GM13976 (cell line): ENCODE measurements at regions not wholly inside any gene's neighbourhood (a gene's known extent, or its start where the extent isn't known, plus 50 kb on each side); places are given as distances from the start of the nearest gene placed in this dataset.

ENCODE experiments used
- DNase-seq: peaks from one replicate; pipeline ENCODE4 v3.0.0; 2012; ENCODE audit warnings: low spot score
- in situ Hi-C: fragments of 300-500 bp; cut with MboI; formaldehyde crosslinking; loops from one replicate; pipeline ENCODE4 v1.12.0; 2022; ENCODE audit warnings: low sequenced_read_pairs, mixed read lengths, inconsistent platforms; ENCODE audit not compliant: unreplicated experiment
- TF ChIP-seq, protein P1 (sequence below): IDR thresholded peaks from 2 replicates; pipeline ENCODE4 v1.5.1; 2012; ENCODE audit warnings: borderline replicate concordance, mild to moderate bottlenecking; ENCODE audit not compliant: insufficient read depth; ENCODE audit errors: extremely low read depth, missing control alignments, control extremely low read depth

DNA sequence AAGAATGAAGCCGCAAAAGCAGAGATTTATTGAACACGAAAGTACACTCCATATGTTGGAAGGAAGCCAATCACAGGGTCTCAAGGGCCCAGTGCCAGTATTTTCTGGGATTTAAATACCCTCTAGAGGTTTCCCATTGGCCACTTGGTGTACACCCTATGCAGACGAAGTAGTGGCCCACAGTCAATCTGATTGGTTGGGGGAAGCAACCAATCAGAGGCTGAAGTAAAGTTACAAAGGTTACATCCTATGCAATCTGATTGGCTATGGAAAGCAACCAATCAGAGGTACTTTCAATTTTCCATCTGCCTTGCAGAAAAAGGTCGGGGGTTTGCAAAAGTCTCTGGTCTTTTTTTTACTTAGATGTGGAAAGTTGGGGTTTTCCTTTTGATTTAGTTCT lies 481.3 kb upstream of the NRP1 start:
- DNase-seq: no peak
- in situ Hi-C loops: no loop called here
- TF ChIP-seq, protein P1, sequence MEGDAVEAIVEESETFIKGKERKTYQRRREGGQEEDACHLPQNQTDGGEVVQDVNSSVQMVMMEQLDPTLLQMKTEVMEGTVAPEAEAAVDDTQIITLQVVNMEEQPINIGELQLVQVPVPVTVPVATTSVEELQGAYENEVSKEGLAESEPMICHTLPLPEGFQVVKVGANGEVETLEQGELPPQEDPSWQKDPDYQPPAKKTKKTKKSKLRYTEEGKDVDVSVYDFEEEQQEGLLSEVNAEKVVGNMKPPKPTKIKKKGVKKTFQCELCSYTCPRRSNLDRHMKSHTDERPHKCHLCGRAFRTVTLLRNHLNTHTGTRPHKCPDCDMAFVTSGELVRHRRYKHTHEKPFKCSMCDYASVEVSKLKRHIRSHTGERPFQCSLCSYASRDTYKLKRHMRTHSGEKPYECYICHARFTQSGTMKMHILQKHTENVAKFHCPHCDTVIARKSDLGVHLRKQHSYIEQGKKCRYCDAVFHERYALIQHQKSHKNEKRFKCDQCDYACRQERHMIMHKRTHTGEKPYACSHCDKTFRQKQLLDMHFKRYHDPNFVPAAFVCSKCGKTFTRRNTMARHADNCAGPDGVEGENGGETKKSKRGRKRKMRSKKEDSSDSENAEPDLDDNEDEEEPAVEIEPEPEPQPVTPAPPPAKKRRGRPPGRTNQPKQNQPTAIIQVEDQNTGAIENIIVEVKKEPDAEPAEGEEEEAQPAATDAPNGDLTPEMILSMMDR: no peak

DNA sequence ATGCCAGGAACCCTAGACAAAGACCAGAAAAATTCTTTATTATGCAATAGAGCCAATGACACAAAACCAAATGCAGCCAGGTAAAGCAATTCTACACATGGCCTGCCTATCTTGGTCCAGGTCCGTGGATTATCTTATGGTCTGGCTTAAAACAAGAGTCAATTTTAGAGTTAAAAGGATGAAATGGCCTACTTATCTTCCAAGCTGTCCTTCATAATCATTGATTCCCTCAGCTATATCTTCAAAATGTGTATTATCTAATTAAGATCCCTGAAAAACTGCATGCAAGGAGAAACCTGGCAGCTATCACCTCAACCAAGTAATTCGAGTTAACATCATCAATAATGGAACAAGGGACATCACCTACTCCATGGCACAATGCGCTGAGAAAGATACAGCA lies 479.4 kb upstream of the NRP1 start:
- in situ Hi-C loops: no loop called here
- no peak for DNase-seq
- TF ChIP-seq, protein P1: no peak

DNA sequence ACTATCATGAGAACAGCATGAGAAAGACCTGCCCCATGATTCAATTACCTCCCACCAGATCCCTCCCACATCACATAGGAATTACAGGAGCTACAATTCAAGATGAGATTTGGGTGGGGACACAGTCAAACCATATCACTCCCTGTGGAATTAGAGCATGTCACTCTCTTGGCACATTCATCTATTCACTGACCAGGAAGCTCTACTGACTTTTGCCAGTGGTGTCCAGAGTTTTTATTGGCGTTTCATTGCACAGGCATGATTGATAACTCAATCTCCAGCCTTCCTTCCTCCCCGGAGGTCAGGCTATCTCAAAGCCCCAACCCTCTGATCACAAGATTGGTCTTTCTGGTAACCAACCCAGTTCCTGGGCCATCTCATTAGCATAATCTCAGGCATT lies 478.9 kb upstream of the NRP1 start:
- TF ChIP-seq, protein P1: no peak
- in situ Hi-C loops: no loop called here
- no peak for DNase-seq

DNA sequence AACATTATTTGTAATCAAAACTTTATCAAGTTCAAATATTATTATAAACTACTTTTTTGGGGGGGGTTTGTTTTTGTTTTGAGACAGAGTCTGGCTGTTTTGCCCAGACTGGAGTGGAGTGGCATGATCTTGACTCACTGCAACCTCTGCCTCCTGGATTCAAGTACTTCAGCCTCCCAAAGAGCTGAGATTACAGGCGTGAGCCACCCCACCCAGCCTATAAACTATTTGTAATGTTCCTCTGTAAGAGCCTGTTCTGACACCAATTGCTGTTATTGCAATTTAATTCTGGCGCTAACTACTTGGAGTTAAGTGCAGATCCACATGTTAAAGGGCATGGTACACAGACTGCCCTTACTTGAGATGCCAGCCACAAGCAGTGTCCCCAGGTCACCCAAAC lies 478.1 kb upstream of the NRP1 start:
- TF ChIP-seq, protein P1: no peak
- in situ Hi-C loops: no loop called here
- no peak for DNase-seq

DNA sequence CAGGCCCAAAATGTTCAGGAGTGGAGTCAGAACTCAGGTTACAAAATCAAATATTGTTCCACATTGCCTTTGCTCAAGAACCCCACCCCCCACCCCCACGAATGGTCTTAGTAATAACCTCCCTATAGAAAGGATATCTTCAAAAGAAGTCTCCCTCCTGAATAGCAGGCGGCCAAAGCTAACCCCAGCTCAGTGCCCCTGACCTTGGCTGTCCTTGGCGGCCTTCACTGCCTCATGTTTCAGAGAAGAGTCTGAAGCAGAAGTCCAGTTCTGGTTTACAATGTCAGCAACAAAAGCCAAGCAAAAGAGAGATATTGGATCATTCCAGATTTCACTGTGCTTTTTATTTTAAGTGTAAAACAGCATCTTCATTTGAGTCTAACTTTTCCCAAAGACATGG lies 476.5 kb upstream of the NRP1 start:
- DNase-seq: no peak
- TF ChIP-seq, protein P1: no peak
- in situ Hi-C loops: no loop called here

DNA sequence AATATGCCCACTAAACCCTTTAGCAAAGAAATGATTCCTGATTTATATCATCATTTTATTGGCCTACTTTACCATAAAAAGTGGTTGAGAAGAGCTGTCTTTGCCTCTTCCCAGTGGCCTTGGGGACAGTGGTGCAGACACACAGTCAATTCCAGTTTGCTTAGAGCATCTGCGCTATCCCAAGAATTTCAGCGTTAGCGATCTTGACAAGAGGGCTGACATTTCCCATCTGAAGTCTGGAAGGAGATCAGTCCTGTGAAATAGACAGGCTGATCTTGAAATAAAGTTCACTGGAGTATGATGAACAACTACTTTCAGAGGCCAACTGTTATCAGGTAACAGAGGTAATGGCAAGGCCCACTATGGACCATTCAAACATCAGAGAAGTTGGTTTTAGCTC lies 475.3 kb upstream of the NRP1 start:
- no peak for DNase-seq
- in situ Hi-C loops: no loop called here
- TF ChIP-seq, protein P1: no peak

DNA sequence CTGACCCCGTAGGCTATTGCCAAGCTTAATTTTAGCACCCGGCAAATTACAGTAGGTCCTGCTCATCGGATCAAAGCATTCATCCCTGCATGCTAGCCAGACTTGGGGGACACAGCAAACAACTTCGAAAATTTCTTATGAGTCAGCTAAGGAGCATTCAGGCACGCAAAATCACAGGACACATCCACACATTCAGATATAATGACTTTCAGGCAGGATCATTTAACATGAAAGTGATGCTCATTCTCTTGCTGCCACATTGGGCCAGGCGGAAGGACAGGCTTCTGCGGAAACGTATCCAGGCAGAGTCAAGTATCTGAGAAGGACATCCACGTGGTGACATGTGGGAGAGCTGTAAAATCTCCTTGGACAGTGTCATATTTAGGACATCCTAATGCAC lies 474.0 kb upstream of the NRP1 start:
- in situ Hi-C loops: no loop called here
- DNase-seq: no peak
- TF ChIP-seq, protein P1: no peak
